ENCODE measurements at regions not wholly inside any gene's neighbourhood (a gene's known extent, or its start where the extent isn't known, plus 50 kb on each side); places are given as distances from the start of the nearest gene placed in this dataset.

GRCh38 chr13:104616990-104617389 is 1550.8 kb upstream of the SLC10A2 start:
- no peak overlapping the region for H4K91ac ChIP-seq (ENCODE audit: insufficient read depth, low read depth, low read length)
- H3K18ac ChIP-seq (ENCODE audit: low read depth, low read length), result no peak overlapping the region
- H4K5ac ChIP-seq (ENCODE audit: low read depth, low read length), result no peak overlapping the region
- H3K4me2 ChIP-seq (ENCODE audit: low read depth, low read length), result no peak overlapping the region
- H3K23ac ChIP-seq (ENCODE audit: low read depth, low read length), result no peak overlapping the region
- no peak overlapping the region for H3K56ac ChIP-seq (ENCODE audit: extremely low read depth, insufficient read depth, low read length)
- H2BK5ac ChIP-seq (ENCODE audit: low read depth, low read length, poor library complexity, severe bottlenecking), result no peak overlapping the region
- H4K8ac ChIP-seq (ENCODE audit: low read depth in 2 of 2, low read length in 2 of 2), result no peak overlapping the region
- ChIA-PET POLR2A (ENCODE audit: unreplicated experiment) (no interaction called here), CTCF (no interaction called here)
- no peak for TF ChIP-seq MAFK (IDR thresholded peaks at IDR 0.05; ENCODE audit: low read depth, low read length)
- TF ChIP-seq ELK1 (IDR thresholded peaks at IDR 0.05; ENCODE audit: borderline replicate concordance, low read depth, low read length), result no peak
- TF ChIP-seq, protein P1, sequence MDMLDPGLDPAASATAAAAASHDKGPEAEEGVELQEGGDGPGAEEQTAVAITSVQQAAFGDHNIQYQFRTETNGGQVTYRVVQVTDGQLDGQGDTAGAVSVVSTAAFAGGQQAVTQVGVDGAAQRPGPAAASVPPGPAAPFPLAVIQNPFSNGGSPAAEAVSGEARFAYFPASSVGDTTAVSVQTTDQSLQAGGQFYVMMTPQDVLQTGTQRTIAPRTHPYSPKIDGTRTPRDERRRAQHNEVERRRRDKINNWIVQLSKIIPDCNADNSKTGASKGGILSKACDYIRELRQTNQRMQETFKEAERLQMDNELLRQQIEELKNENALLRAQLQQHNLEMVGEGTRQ (IDR thresholded peaks at IDR 0.05; ENCODE audit: low read depth, low read length), result no peak
- no peak for TF ChIP-seq MXI1 (IDR thresholded peaks at IDR 0.05; ENCODE audit: borderline replicate concordance, low read depth, low read length)
- no peak for TF ChIP-seq RCOR1 (IDR thresholded peaks at IDR 0.05; ENCODE audit: insufficient replicate concordance, low read length)
- TF ChIP-seq MAZ (IDR thresholded peaks at IDR 0.05; ENCODE audit: borderline replicate concordance, low read depth, low read length), result no peak
- TF ChIP-seq NFE2L2 (IDR thresholded peaks at IDR 0.05; ENCODE audit: low read depth, low read length), result no peak
- TF ChIP-seq, protein P2, sequence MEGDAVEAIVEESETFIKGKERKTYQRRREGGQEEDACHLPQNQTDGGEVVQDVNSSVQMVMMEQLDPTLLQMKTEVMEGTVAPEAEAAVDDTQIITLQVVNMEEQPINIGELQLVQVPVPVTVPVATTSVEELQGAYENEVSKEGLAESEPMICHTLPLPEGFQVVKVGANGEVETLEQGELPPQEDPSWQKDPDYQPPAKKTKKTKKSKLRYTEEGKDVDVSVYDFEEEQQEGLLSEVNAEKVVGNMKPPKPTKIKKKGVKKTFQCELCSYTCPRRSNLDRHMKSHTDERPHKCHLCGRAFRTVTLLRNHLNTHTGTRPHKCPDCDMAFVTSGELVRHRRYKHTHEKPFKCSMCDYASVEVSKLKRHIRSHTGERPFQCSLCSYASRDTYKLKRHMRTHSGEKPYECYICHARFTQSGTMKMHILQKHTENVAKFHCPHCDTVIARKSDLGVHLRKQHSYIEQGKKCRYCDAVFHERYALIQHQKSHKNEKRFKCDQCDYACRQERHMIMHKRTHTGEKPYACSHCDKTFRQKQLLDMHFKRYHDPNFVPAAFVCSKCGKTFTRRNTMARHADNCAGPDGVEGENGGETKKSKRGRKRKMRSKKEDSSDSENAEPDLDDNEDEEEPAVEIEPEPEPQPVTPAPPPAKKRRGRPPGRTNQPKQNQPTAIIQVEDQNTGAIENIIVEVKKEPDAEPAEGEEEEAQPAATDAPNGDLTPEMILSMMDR (conservative IDR thresholded peaks at IDR 0.05; ENCODE audit: low read depth, low read length), result no peak
- no peak for TF ChIP-seq RAD21 (IDR thresholded peaks at IDR 0.05; ENCODE audit: low read length)
- TF ChIP-seq SMC3 (IDR thresholded peaks at IDR 0.05; ENCODE audit: low read depth, low read length), result no peak
- TF ChIP-seq FOS (IDR thresholded peaks at IDR 0.05; ENCODE audit: low read depth, low read length), result no peak
- TF ChIP-seq RFX5 (IDR thresholded peaks at IDR 0.05; ENCODE audit: low read depth, low read length), result no peak
- TF ChIP-seq BHLHE40 (IDR thresholded peaks at IDR 0.05; ENCODE audit: low read depth, low read length), result no peak
- no peak for TF ChIP-seq CEBPB (IDR thresholded peaks at IDR 0.05; ENCODE audit: low read depth, low read length)
- TF ChIP-seq POLR2A (IDR thresholded peaks at IDR 0.05; ENCODE audit: low read depth, low read length), result no peak
- TF ChIP-seq CHD1 (IDR thresholded peaks at IDR 0.05; ENCODE audit: low read depth, low read length), result no peak
- no peaks in the 10 kb centered on the region for H3K36me3 ChIP-seq (ENCODE audit: control insufficient read depth, insufficient read depth, low read length)
- H3K9me3 ChIP-seq (ENCODE audit: control insufficient read depth, insufficient read depth, low read length), result no peaks in the 10 kb centered on the region; the same call in 1 of the 2 replicates
- no peak overlapping the region for H2AK9ac ChIP-seq (replicated peaks; ENCODE audit: low read depth, low read length, poor library complexity)
- no peak overlapping the region for H3K14ac ChIP-seq (replicated peaks; ENCODE audit: low read depth, low read length)
- ATAC-seq (ENCODE audit: low read depth) (no peak), DNase-seq (no peak)
- H3K4ac ChIP-seq (ENCODE audit: low read depth, low read length), result no peak overlapping the region
- H3K4me1 ChIP-seq (ENCODE audit: control insufficient read depth, insufficient read depth, low read length), result no peaks in the 10 kb centered on the region
- no peak overlapping the region for H3K4me3 ChIP-seq (ENCODE audit: insufficient read depth, low read depth, low read length)
- no TSS peak for BruUV-seq (replicated peaks)
- no peaks in the 10 kb centered on the region for H3K9me1 ChIP-seq (ENCODE audit: insufficient read depth, low read length)
- dilution Hi-C loops (cut with HindIII; ENCODE audit: low sequenced_read_pairs, unreplicated experiment) (no loop called here), in situ Hi-C loops (cut with MboI; ENCODE audit: low sequenced_read_pairs) (no loop called here), intact Hi-C loops (cut with micrococcal nuclease) (no loop called here)
- H2BK120ac ChIP-seq (ENCODE audit: low read depth, low read length), result no peak overlapping the region
- H2BK15ac ChIP-seq (ENCODE audit: low read depth, low read length), result no peak overlapping the region
- H4K20me1 ChIP-seq (ENCODE audit: insufficient read depth, low read length), result no peaks in the 10 kb centered on the region
- no peak overlapping the region for H2BK20ac ChIP-seq (ENCODE audit: low read depth, low read length)
- no peak overlapping the region for H2AFZ ChIP-seq (replicated peaks; ENCODE audit: low read length, poor library complexity)
- H3K27me3 ChIP-seq (ENCODE audit: control insufficient read depth, insufficient read depth, low read length), result no peaks in the 10 kb centered on the region
- H3K9ac ChIP-seq (ENCODE audit: low read depth, low read length), result no peak overlapping the region
- H2AK5ac ChIP-seq (ENCODE audit: low read depth, low read length), result no peak overlapping the region
- no CpG with 5 or more reads among the region's 3 CpGs for WGBS, 2 experiments (ENCODE audit: extremely low coverage in 2 of 2, insufficient read length in 1 of 2)
- H3K79me1 ChIP-seq (ENCODE audit: low read depth in 1 of 2, low read length in 2 of 2), result no peaks in the 10 kb centered on the region
- no peak overlapping the region for H3K27ac ChIP-seq (ENCODE audit: insufficient read depth, low read length)

Data from IMR-90 (cell line).